HCT116 (cell line): ENCODE measurements at regions not wholly inside any gene's neighbourhood (a gene's known extent, or its start where the extent isn't known, plus 50 kb on each side); places are given as distances from the start of the nearest gene placed in this dataset.

Experiments
- ATF3 ChIP-seq: IDR thresholded peaks from 2 replicates; pipeline ENCODE4 v1.6.1; 2012
- CTCF ChIP-seq, 3 experiments: fragments of 200-600 bp in 1 of 3; sonication (generic) in 1 of 3; IDR thresholded peaks in 2 of 3; conservative IDR thresholded peaks in 1 of 3; 2 replicates each; pipeline ENCODE4 v1.5.1; 2012 to 2017; ENCODE audit warnings: low read depth in 2 of 3, low read length in 2 of 3, antibody characterized with exemption in 1 of 3, borderline replicate concordance in 1 of 3, control low read depth in 1 of 3, mild to moderate bottlenecking in 1 of 3, mixed read lengths in 1 of 3, mixed run types in 1 of 3, moderate library complexity in 1 of 3; ENCODE audit not compliant: insufficient read depth in 1 of 3
- ELF1 ChIP-seq: IDR thresholded peaks from 2 replicates; pipeline ENCODE4 v1.6.1; 2012; ENCODE audit warnings: low read depth, borderline replicate concordance
- EZH2 ChIP-seq: fragments of 200-600 bp; sonication (generic); IDR thresholded peaks from 2 replicates; pipeline ENCODE4 v1.6.1; 2017; ENCODE audit warnings: antibody characterized with exemption, mixed run types
- EZH2phosphoT487 ChIP-seq: fragments of 200-600 bp; IDR thresholded peaks from 2 replicates; pipeline ENCODE4 v1.6.1; 2018; ENCODE audit warnings: antibody characterized with exemption, borderline replicate concordance
- FOSL1 ChIP-seq: IDR thresholded peaks from 2 replicates; pipeline ENCODE4 v1.6.1; 2012; ENCODE audit warnings: low read depth
- JUND ChIP-seq: IDR thresholded peaks from 2 replicates; pipeline ENCODE4 v1.6.1; 2012
- POLR2A ChIP-seq: IDR thresholded peaks from 2 replicates; pipeline ENCODE4 v1.7.0; 2011; ENCODE audit warnings: borderline replicate concordance; ENCODE audit not compliant: insufficient read depth, insufficient read length; ENCODE audit errors: extremely low read depth
- POLR2AphosphoS5 ChIP-seq: IDR thresholded peaks from 2 replicates; pipeline ENCODE4 v1.6.1; 2011; ENCODE audit warnings: mild to moderate bottlenecking, low read depth, low read length, moderate library complexity
- RAD21 ChIP-seq: IDR thresholded peaks from 2 replicates; pipeline ENCODE4 v1.6.1; 2012; ENCODE audit warnings: low read depth, mild to moderate bottlenecking
- SP1 ChIP-seq: IDR thresholded peaks from 2 replicates; pipeline ENCODE4 v1.6.1; 2012; ENCODE audit warnings: low read depth
- YY1 ChIP-seq: IDR thresholded peaks from 2 replicates; pipeline ENCODE4 v1.6.1; 2011; ENCODE audit warnings: low read length, low read depth, moderate library complexity, mild to moderate bottlenecking; ENCODE audit not compliant: insufficient replicate concordance; ENCODE audit errors: extremely low read depth
- ZNF274 ChIP-seq: fragments of 200-500 bp; sonication (Bioruptor generic); IDR thresholded peaks from 2 replicates; pipeline ENCODE4 v1.6.1; 2014; ENCODE audit warnings: mild to moderate bottlenecking, low read depth, low read length, inconsistent platforms

GRCh38 chr2:219983836-219984235, 356.4 kb downstream of the SLC4A3 start:
- no peak for TF ChIP-seq FOSL1
- TF ChIP-seq YY1 = no peak
- no peak for TF ChIP-seq CTCF (IDR thresholded peaks at IDR 0.05 in 2 of 3, conservative IDR thresholded peaks at IDR 0.05 in 1 of 3; ENCODE audit: borderline replicate concordance in 1 of 3, insufficient read depth in 1 of 3, low read depth in 2 of 3, low read length in 2 of 3)
- no peak for TF ChIP-seq POLR2AphosphoS5
- no peak for TF ChIP-seq EZH2
- no peak for TF ChIP-seq ATF3
- TF ChIP-seq ZNF274 = no peak
- no peak for TF ChIP-seq JUND
- no peak for TF ChIP-seq POLR2A
- no peak for TF ChIP-seq ELF1
- no peak for TF ChIP-seq RAD21
- no peak for TF ChIP-seq EZH2phosphoT487
- no peak for TF ChIP-seq SP1
